ENCODE measurements at regions not wholly inside any gene's neighbourhood (a gene's known extent, or its start where the extent isn't known, plus 50 kb on each side); places are given as distances from the start of the nearest gene placed in this dataset.

DNA sequence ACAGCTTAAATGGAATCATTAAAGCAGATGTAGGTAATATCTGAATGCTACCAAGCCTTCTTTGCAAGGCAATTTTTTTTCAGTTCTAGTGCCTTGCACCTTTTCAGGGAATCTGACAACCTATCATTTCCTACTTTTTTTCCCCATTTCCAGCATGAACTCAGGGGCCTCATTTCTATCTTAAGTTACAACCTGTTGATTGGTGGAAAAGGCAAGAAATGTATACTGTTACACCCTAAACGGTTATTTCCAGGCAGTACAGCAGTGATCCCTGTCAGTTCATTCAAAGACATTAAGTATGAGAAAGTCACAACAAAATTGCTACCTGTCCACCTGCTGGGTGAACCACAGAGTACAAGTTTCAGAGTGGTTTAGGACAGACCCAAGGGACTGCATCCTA is 171.2 kb upstream of the PIK3C3 start:
- H3K4me1 ChIP-seq (ENCODE audit: insufficient read depth, low read length, poor library complexity, severe bottlenecking) = no peaks in the 10 kb centered on the region
- no peak overlapping the region for H3K4me3 ChIP-seq (ENCODE audit: low read depth, low read length, poor library complexity, severe bottlenecking)
- TF ChIP-seq EZH2phosphoT487 (IDR thresholded peaks at IDR 0.05; ENCODE audit: borderline replicate concordance, low read depth, low read length) = no peak
- TF ChIP-seq CTCF (conservative IDR thresholded peaks at IDR 0.05; ENCODE audit: low read length) = no peak
- DNase-seq (ENCODE audit: low spot score) = no peak
- POLR2A ChIA-PET = no interaction called here
- intact Hi-C loops (cut with micrococcal nuclease; ENCODE audit: unreplicated experiment) = no loop called here
- no peaks in the 10 kb centered on the region for H3K9me3 ChIP-seq (ENCODE audit: low read length)
- no peaks in the 10 kb centered on the region for H3K79me2 ChIP-seq (ENCODE audit: insufficient read depth, low read depth, low read length)
- CTCF ChIA-PET (ENCODE audit: unreplicated experiment) = no interaction called here
- H4K20me1 ChIP-seq (ENCODE audit: insufficient read depth, low read length) = no peaks in the 10 kb centered on the region
- no peaks in the 10 kb centered on the region for H3K9me2 ChIP-seq (ENCODE audit: insufficient read depth, low read length)
- no peak overlapping the region for H3K27ac ChIP-seq (ENCODE audit: low read depth, low read length, poor library complexity, severe bottlenecking)
- H3K36me3 ChIP-seq (ENCODE audit: insufficient read depth, low read length) = no peaks in the 10 kb centered on the region
- H3K4me2 ChIP-seq (ENCODE audit: low read length) = no peak overlapping the region
- no TSS peak for BruUV-seq (replicated peaks)
- no peak overlapping the region for H2AFZ ChIP-seq (ENCODE audit: low read length)

DNA sequence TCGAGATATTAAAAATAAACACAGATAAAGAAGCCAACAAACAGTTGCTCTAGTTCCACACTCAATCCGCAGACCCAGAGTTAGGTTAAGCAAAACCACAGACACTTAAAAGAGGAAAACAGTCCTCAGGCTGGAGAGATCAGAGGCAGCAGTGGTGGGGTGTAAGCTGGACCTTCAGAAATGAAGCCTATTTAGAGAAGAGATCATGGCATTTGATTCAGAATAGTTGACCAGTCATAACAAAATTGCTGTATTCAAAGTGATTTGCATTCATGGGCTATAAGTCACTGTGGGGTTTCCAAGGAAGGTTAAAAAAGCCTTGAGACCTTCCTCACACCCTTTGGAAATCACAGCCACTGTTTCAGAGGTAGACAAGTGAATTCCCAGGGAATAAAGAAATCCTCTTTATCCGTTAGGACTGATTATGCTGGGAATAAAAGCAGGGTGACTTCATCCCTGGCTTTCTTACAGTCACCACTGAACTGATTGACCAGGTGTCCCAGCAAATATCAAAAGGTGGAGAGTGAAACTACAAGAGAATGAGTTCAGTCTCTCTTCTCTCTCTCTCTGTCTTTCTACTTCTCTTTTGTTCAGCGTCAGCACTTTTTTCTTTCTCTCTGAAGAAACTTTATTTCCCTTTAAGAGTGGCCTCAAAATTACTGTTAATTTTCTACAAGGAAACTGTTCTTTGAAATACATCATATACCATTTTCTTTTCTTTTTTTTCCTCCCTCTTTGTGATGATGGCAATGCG is 171.8 kb upstream of the PIK3C3 start:
- no peak overlapping the region for H3K27ac ChIP-seq (ENCODE audit: low read depth, low read length, poor library complexity, severe bottlenecking)
- no peaks in the 10 kb centered on the region for H3K79me2 ChIP-seq (ENCODE audit: insufficient read depth, low read depth, low read length)
- intact Hi-C loops (cut with micrococcal nuclease; ENCODE audit: unreplicated experiment) = no loop called here
- no peak overlapping the region for H2AFZ ChIP-seq (ENCODE audit: low read length)
- no peaks in the 10 kb centered on the region for H3K9me3 ChIP-seq (ENCODE audit: low read length)
- TF ChIP-seq CTCF (conservative IDR thresholded peaks at IDR 0.05; ENCODE audit: low read length) (no peak), EZH2phosphoT487 (IDR thresholded peaks at IDR 0.05; ENCODE audit: borderline replicate concordance, low read depth, low read length) (no peak)
- no peaks in the 10 kb centered on the region for H3K9me2 ChIP-seq (ENCODE audit: insufficient read depth, low read length)
- no peaks in the 10 kb centered on the region for H4K20me1 ChIP-seq (ENCODE audit: insufficient read depth, low read length)
- no peak overlapping the region for H3K4me2 ChIP-seq (ENCODE audit: low read length)
- POLR2A ChIA-PET = no interaction called here
- H3K4me3 ChIP-seq (ENCODE audit: low read depth, low read length, poor library complexity, severe bottlenecking) = no peak overlapping the region
- CTCF ChIA-PET (ENCODE audit: unreplicated experiment) = no interaction called here
- no peak for DNase-seq (ENCODE audit: low spot score)
- H3K4me1 ChIP-seq (ENCODE audit: insufficient read depth, low read length, poor library complexity, severe bottlenecking) = no peaks in the 10 kb centered on the region
- BruUV-seq (replicated peaks) = no TSS peak
- H3K36me3 ChIP-seq (ENCODE audit: insufficient read depth, low read length) = no peaks in the 10 kb centered on the region

DNA sequence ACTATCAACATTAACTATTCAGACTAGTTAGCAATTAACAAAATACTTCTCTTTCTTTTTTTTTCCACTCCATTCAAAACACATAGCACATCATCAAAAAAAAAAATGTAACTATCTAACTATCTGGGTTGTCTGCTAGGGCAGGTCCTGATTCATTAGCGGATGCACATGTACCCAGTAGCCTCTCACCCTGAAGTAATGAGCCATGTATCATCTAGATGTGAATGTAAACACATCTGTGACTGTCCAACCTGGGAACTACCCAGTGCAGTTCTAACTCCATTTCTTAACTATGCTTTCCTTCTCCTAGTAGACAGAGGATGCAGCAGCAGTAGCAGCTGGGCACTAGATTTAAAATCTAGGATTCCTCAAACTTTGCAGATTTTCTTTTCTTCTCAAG is 183.1 kb upstream of the PIK3C3 start:
- TF ChIP-seq CTCF (conservative IDR thresholded peaks at IDR 0.05; ENCODE audit: low read length) (no peak), EZH2phosphoT487 (IDR thresholded peaks at IDR 0.05; ENCODE audit: borderline replicate concordance, low read depth, low read length) (no peak)
- Histone ChIP-seq H3K9me2 (ENCODE audit: insufficient read depth, low read length) (no peaks in the 10 kb centered on the region), H3K79me2 (ENCODE audit: insufficient read depth, low read depth, low read length) (no peaks in the 10 kb centered on the region), H3K4me1 (ENCODE audit: insufficient read depth, low read length, poor library complexity, severe bottlenecking) (no peaks in the 10 kb centered on the region), H3K27ac (ENCODE audit: low read depth, low read length, poor library complexity, severe bottlenecking) (no peak overlapping the region), H3K4me2 (ENCODE audit: low read length) (no peak overlapping the region), H3K4me3 (ENCODE audit: low read depth, low read length, poor library complexity, severe bottlenecking) (no peak overlapping the region), H3K36me3 (ENCODE audit: insufficient read depth, low read length) (no peaks in the 10 kb centered on the region), H3K9me3 (ENCODE audit: low read length) (no peaks in the 10 kb centered on the region), H4K20me1 (ENCODE audit: insufficient read depth, low read length) (no peaks in the 10 kb centered on the region), H2AFZ (ENCODE audit: low read length) (no peak overlapping the region)
- intact Hi-C loops (cut with micrococcal nuclease; ENCODE audit: unreplicated experiment) = no loop called here
- CTCF ChIA-PET (ENCODE audit: unreplicated experiment) = no interaction called here
- BruUV-seq (replicated peaks) = no TSS peak
- POLR2A ChIA-PET = no interaction called here
- no peak for DNase-seq (ENCODE audit: low spot score)
